Immature natural killer cell (primary cell): ENCODE measurements at regions not wholly inside any gene's neighbourhood (a gene's known extent, or its start where the extent isn't known, plus 50 kb on each side); places are given as distances from the start of the nearest gene placed in this dataset.
"Not testable (repeated sequence)": the region's sequence is repeated elsewhere in the genome, so short reads cannot be mapped to it uniquely, and the experiment has no call there.

ENCODE experiments used
- DNase-seq, 3 donors: peaks; one replicate each; pipeline ENCODE4 v3.0.0; 2022; ENCODE audit warnings: mixed read lengths in 1 of 3
- H3K27ac Mint-ChIP-seq, 6 donors: one replicate each; pipeline ENCODE4 v1.8.0; 2020; ENCODE audit warnings: mixed read lengths in 6 of 6, mild to moderate bottlenecking in 5 of 6, inconsistent platforms in 4 of 6, moderate library complexity in 3 of 6
- H3K27me3 Mint-ChIP-seq, 3 donors: one replicate each; pipeline ENCODE4 v1.8.0; 2020 to 2021; ENCODE audit warnings: low read depth in 3 of 3, mild to moderate bottlenecking in 3 of 3, mixed read lengths in 3 of 3, moderate library complexity in 3 of 3, inconsistent platforms in 1 of 3
- H3K36me3 Mint-ChIP-seq, 3 donors: one replicate each; pipeline ENCODE4 v1.8.0; 2020; ENCODE audit warnings: mixed read lengths in 3 of 3, inconsistent platforms in 2 of 3, mild to moderate bottlenecking in 2 of 3
- H3K4me1 Mint-ChIP-seq, 2 donors: one replicate each; pipeline ENCODE4 v1.8.0; 2020; ENCODE audit warnings: inconsistent platforms in 2 of 2, mild to moderate bottlenecking in 2 of 2, mixed read lengths in 2 of 2, moderate library complexity in 1 of 2
- H3K4me3 Mint-ChIP-seq, 5 donors: one replicate each; pipeline ENCODE4 v1.8.0; 2020; ENCODE audit warnings: mild to moderate bottlenecking in 5 of 5, mixed read lengths in 5 of 5, inconsistent platforms in 3 of 5, moderate library complexity in 3 of 5
- H3K9me3 Mint-ChIP-seq, 6 donors: one replicate each; pipeline ENCODE4 v1.8.0; 2020; ENCODE audit warnings: mild to moderate bottlenecking in 6 of 6, mixed read lengths in 6 of 6, inconsistent platforms in 4 of 6, moderate library complexity in 3 of 6

- Mint-ChIP-seq H3K27ac (no peak overlapping the region), H3K36me3 (peaks cover 0 to 4% (median 4%) of the 10 kb centered on the region in 3 donors), H3K4me1 (no peaks in the 10 kb centered on the region), H3K27me3 (peaks cover 0 to 5% (median 0%) of the 10 kb centered on the region in 3 donors), H3K4me3 (no peak overlapping the region), H3K9me3 (peaks cover 2 to 71% (median 21%) of the 10 kb centered on the region in 6 donors)
- no peak for DNase-seq
These were observed 303.1 kb downstream of the FZD1 start for GRCh38 chr7:91567081-91568012.

- Mint-ChIP-seq H3K4me3 (no peak overlapping the region), H3K36me3 (peaks cover 0 to 4% (median 4%) of the 10 kb centered on the region in 3 donors), H3K9me3 (peaks cover 0 to 72% (median 20%) of the 10 kb centered on the region in 6 donors), H3K27ac (no peak overlapping the region), H3K4me1 (no peaks in the 10 kb centered on the region), H3K27me3 (peaks cover 0 to 2% (median 0%) of the 10 kb centered on the region in 3 donors)
- DNase-seq: no peak
These were observed 303.9 kb downstream of the FZD1 start for GRCh38 chr7:91568138-91568537.

GRCh38 chr7:91569728-91570457, 305.7 kb downstream of the FZD1 start:
- Mint-ChIP-seq H3K4me3 (no peak overlapping the region), H3K27ac (no peak overlapping the region), H3K4me1 (no peaks in the 10 kb centered on the region), H3K27me3 (peaks cover 0 to 2% (median 0%) of the 10 kb centered on the region in 3 donors), H3K36me3 (peaks cover 0 to 4% (median 4%) of the 10 kb centered on the region in 3 donors), H3K9me3 (peaks cover 4 to 72% (median 26%) of the 10 kb centered on the region in 6 donors)
- no peak for DNase-seq

- peaks cover 4 to 71% (median 25%) of the 10 kb centered on the region in 6 donors for H3K9me3 Mint-ChIP-seq
- H3K27ac Mint-ChIP-seq: no peak overlapping the region
- peaks cover 0 to 4% (median 0%) of the 10 kb centered on the region in 3 donors for H3K36me3 Mint-ChIP-seq
- H3K4me1 Mint-ChIP-seq: no peaks in the 10 kb centered on the region
- H3K27me3 Mint-ChIP-seq: peaks cover 0 to 2% (median 2%) of the 10 kb centered on the region in 3 donors
- DNase-seq: no peak
- H3K4me3 Mint-ChIP-seq: no peak overlapping the region
These were observed 306.3 kb downstream of the FZD1 start for GRCh38 chr7:91570560-91570959.

GRCh38 chr7:91571601-91572000, 307.4 kb downstream of the FZD1 start:
- no peak overlapping the region for H3K27ac Mint-ChIP-seq
- peaks cover 4 to 70% (median 24%) of the 10 kb centered on the region in 6 donors for H3K9me3 Mint-ChIP-seq
- peaks cover 0 to 2% (median 2%) of the 10 kb centered on the region in 3 donors for H3K27me3 Mint-ChIP-seq
- H3K4me1 Mint-ChIP-seq: no peaks in the 10 kb centered on the region
- H3K36me3 Mint-ChIP-seq: peaks cover 0 to 8% (median 0%) of the 10 kb centered on the region in 3 donors
- H3K4me3 Mint-ChIP-seq: no peak overlapping the region
- no peak for DNase-seq

- peaks cover 4 to 64% (median 21%) of the 10 kb centered on the region in 6 donors for H3K9me3 Mint-ChIP-seq
- H3K36me3 Mint-ChIP-seq: peaks cover 0 to 8% (median 0%) of the 10 kb centered on the region in 3 donors
- no peak overlapping the region for H3K27ac Mint-ChIP-seq
- DNase-seq: no peak
- H3K27me3 Mint-ChIP-seq: peaks cover 0 to 2% (median 2%) of the 10 kb centered on the region in 3 donors
- no peaks in the 10 kb centered on the region for H3K4me1 Mint-ChIP-seq
- H3K4me3 Mint-ChIP-seq: no peak overlapping the region
These were observed 307.1 kb downstream of the MTERF1 start for GRCh38 chr7:91573405-91573804.

- DNase-seq, H3K27me3 Mint-ChIP-seq, H3K4me1 Mint-ChIP-seq, H3K27ac Mint-ChIP-seq, H3K36me3 Mint-ChIP-seq, H3K4me3 Mint-ChIP-seq: not testable (repeated sequence)
- H3K9me3 Mint-ChIP-seq: peaks cover 8 to 70% (median 24%) of the 10 kb centered on the region in 6 donors
These were observed 304.0 kb downstream of the MTERF1 start for GRCh38 chr7:91576459-91576858.

GRCh38 chr7:91579837-91580236, 300.7 kb downstream of the MTERF1 start:
- H3K4me3 Mint-ChIP-seq: no peak overlapping the region
- peaks cover 0 to 13% (median 0%) of the 10 kb centered on the region in 3 donors for H3K36me3 Mint-ChIP-seq
- H3K27ac Mint-ChIP-seq: no peak overlapping the region
- H3K27me3 Mint-ChIP-seq: peaks cover 0 to 2% (median 0%) of the 10 kb centered on the region in 3 donors
- H3K4me1 Mint-ChIP-seq: no peaks in the 10 kb centered on the region
- peaks cover 6 to 70% (median 26%) of the 10 kb centered on the region in 6 donors for H3K9me3 Mint-ChIP-seq
- no peak for DNase-seq

- Mint-ChIP-seq H3K27ac (no peak overlapping the region), H3K36me3 (peaks cover 0 to 9% (median 0%) of the 10 kb centered on the region in 3 donors), H3K4me1 (no peaks in the 10 kb centered on the region), H3K9me3 (peaks cover 6 to 60% (median 22%) of the 10 kb centered on the region in 6 donors), H3K4me3 (no peak overlapping the region), H3K27me3 (no peaks in the 10 kb centered on the region)
- no peak for DNase-seq
These were observed 297.6 kb downstream of the MTERF1 start for GRCh38 chr7:91582799-91583477.

- H3K4me1 Mint-ChIP-seq: no peaks in the 10 kb centered on the region
- H3K27me3 Mint-ChIP-seq: peaks cover 0 to 2% (median 2%) of the 10 kb centered on the region in 3 donors
- no peak overlapping the region for H3K27ac Mint-ChIP-seq
- no peak for DNase-seq
- H3K36me3 Mint-ChIP-seq: no peaks in the 10 kb centered on the region
- no peak overlapping the region for H3K4me3 Mint-ChIP-seq
- peaks cover 8 to 40% (median 20%) of the 10 kb centered on the region in 6 donors for H3K9me3 Mint-ChIP-seq
These were observed 284.2 kb downstream of the MTERF1 start for GRCh38 chr7:91596287-91596686.

- Mint-ChIP-seq H3K36me3 (no peaks in the 10 kb centered on the region), H3K27me3 (peaks cover 0 to 2% (median 2%) of the 10 kb centered on the region in 3 donors), H3K4me1 (no peaks in the 10 kb centered on the region), H3K9me3 (peaks cover under 1 to 28% (median 13%) of the 10 kb centered on the region in 6 donors), H3K27ac (no peak overlapping the region), H3K4me3 (no peak overlapping the region)
- no peak for DNase-seq
These were observed 281.7 kb downstream of the MTERF1 start for GRCh38 chr7:91598791-91599190.

GRCh38 chr7:91600112-91600511, 280.4 kb downstream of the MTERF1 start:
- Mint-ChIP-seq H3K9me3 (peaks cover 2 to 32% (median 11%) of the 10 kb centered on the region in 6 donors), H3K4me3 (no peak overlapping the region), H3K27ac (no peak overlapping the region), H3K36me3 (no peaks in the 10 kb centered on the region), H3K4me1 (no peaks in the 10 kb centered on the region), H3K27me3 (peaks cover 0 to 2% (median 2%) of the 10 kb centered on the region in 3 donors)
- no peak for DNase-seq

- no peak for DNase-seq
- H3K4me3 Mint-ChIP-seq: no peak overlapping the region
- H3K27ac Mint-ChIP-seq: no peak overlapping the region
- H3K9me3 Mint-ChIP-seq: peaks cover 2 to 34% (median 12%) of the 10 kb centered on the region in 6 donors
- no peaks in the 10 kb centered on the region for H3K27me3 Mint-ChIP-seq
- H3K4me1 Mint-ChIP-seq: no peaks in the 10 kb centered on the region
- no peaks in the 10 kb centered on the region for H3K36me3 Mint-ChIP-seq
These were observed 276.8 kb downstream of the MTERF1 start for GRCh38 chr7:91603707-91604106.
